ENCODE measurements at regions not wholly inside any gene's neighbourhood (a gene's known extent, or its start where the extent isn't known, plus 50 kb on each side); places are given as distances from the start of the nearest gene placed in this dataset.

- no TSS peak for BruUV-seq (replicated peaks)
- CTCF ChIA-PET, result no interaction called here
- Histone ChIP-seq H3K4me1 (ENCODE audit: insufficient read depth, low read length, poor library complexity, severe bottlenecking) (no peaks in the 10 kb centered on the region), H3K36me3 (ENCODE audit: insufficient read depth, low read length, poor library complexity, severe bottlenecking) (no peaks in the 10 kb centered on the region), H3K9me3 (ENCODE audit: low read depth, low read length, poor library complexity, severe bottlenecking) (no peaks in the 10 kb centered on the region), H3K27ac (ENCODE audit: low read depth, low read length, poor library complexity, severe bottlenecking) (no peak overlapping the region), H3K27me3 (replicated peaks; ENCODE audit: insufficient read depth, low read depth, low read length, poor library complexity) (no peaks in the 10 kb centered on the region), H3K4me3 (ENCODE audit: low read depth, low read length, poor library complexity, severe bottlenecking) (no peak overlapping the region)
- DNase-seq (ENCODE audit: low spot score), result no peak
- intact Hi-C loops (cut with micrococcal nuclease; ENCODE audit: unreplicated experiment), result loop anchor here (10.0 kb wide), 1 partner anchor 65 kb away; no protein-coding TSS in a partner anchor
- no peak for TF ChIP-seq EZH2 (IDR thresholded peaks at IDR 0.05; ENCODE audit: borderline replicate concordance, low read depth, low read length, poor library complexity, severe bottlenecking)
- TF ChIP-seq, protein P1, sequence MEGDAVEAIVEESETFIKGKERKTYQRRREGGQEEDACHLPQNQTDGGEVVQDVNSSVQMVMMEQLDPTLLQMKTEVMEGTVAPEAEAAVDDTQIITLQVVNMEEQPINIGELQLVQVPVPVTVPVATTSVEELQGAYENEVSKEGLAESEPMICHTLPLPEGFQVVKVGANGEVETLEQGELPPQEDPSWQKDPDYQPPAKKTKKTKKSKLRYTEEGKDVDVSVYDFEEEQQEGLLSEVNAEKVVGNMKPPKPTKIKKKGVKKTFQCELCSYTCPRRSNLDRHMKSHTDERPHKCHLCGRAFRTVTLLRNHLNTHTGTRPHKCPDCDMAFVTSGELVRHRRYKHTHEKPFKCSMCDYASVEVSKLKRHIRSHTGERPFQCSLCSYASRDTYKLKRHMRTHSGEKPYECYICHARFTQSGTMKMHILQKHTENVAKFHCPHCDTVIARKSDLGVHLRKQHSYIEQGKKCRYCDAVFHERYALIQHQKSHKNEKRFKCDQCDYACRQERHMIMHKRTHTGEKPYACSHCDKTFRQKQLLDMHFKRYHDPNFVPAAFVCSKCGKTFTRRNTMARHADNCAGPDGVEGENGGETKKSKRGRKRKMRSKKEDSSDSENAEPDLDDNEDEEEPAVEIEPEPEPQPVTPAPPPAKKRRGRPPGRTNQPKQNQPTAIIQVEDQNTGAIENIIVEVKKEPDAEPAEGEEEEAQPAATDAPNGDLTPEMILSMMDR (conservative IDR thresholded peaks at IDR 0.05; ENCODE audit: low read depth, low read length), result no peak
- POLR2A ChIA-PET (ENCODE audit: low non-redundant PET), result no interaction called here
These were observed 75.8 kb upstream of the NRP1 start for GRCh38 chr10:33410096-33410859.

DNA sequence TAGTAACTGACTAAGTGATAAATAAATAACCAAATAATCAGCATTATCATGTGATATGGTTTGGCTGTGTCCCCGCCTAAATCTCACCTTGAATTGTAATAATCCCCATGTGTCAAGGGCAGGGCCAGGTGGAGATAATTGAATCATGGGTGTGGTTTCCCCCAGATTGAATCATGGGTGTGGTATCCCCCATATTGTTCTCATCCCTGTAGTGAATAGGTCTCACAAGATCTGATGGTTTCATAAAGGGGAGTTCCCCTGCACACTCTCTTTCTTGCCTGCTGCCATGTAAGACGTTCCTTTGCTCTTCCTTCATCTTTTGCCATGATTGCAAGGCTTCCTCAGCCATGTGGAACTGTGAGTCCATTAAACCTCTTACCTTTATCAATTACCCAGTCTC is 72.1 kb upstream of the NRP1 start:
- H3K9me3 ChIP-seq (ENCODE audit: low read depth, low read length, poor library complexity, severe bottlenecking), result no peaks in the 10 kb centered on the region
- no peaks in the 10 kb centered on the region for H3K27me3 ChIP-seq (replicated peaks; ENCODE audit: insufficient read depth, low read depth, low read length, poor library complexity)
- intact Hi-C loops (cut with micrococcal nuclease; ENCODE audit: unreplicated experiment), result no loop called here
- ChIA-PET POLR2A (ENCODE audit: low non-redundant PET) (no interaction called here), CTCF (no interaction called here)
- no TSS peak for BruUV-seq (replicated peaks)
- DNase-seq (ENCODE audit: low spot score), result no peak
- TF ChIP-seq, protein P1 (conservative IDR thresholded peaks at IDR 0.05; ENCODE audit: low read depth, low read length), result no peak
- TF ChIP-seq EZH2 (IDR thresholded peaks at IDR 0.05; ENCODE audit: borderline replicate concordance, low read depth, low read length, poor library complexity, severe bottlenecking), result no peak
- no peaks in the 10 kb centered on the region for H3K36me3 ChIP-seq (ENCODE audit: insufficient read depth, low read length, poor library complexity, severe bottlenecking)
- H3K4me1 ChIP-seq (ENCODE audit: insufficient read depth, low read length, poor library complexity, severe bottlenecking), result no peaks in the 10 kb centered on the region
- no peak overlapping the region for H3K4me3 ChIP-seq (ENCODE audit: low read depth, low read length, poor library complexity, severe bottlenecking)
- H3K27ac ChIP-seq (ENCODE audit: low read depth, low read length, poor library complexity, severe bottlenecking), result no peak overlapping the region

GRCh38 chr10:33402220-33403073 is 68.0 kb upstream of the NRP1 start:
- intact Hi-C loops (cut with micrococcal nuclease; ENCODE audit: unreplicated experiment), result no loop called here
- H3K9me3 ChIP-seq (ENCODE audit: low read depth, low read length, poor library complexity, severe bottlenecking), result no peaks in the 10 kb centered on the region
- DNase-seq (ENCODE audit: low spot score), result no peak
- H3K4me3 ChIP-seq (ENCODE audit: low read depth, low read length, poor library complexity, severe bottlenecking), result no peak overlapping the region
- ChIA-PET POLR2A (ENCODE audit: low non-redundant PET) (interaction anchor here (0.5 kb wide), 1 partner anchor 19 kb away, joined by 4 read pairs; no protein-coding TSS in a partner anchor), CTCF (no interaction called here)
- no peaks in the 10 kb centered on the region for H3K36me3 ChIP-seq (ENCODE audit: insufficient read depth, low read length, poor library complexity, severe bottlenecking)
- TF ChIP-seq, protein P1 (conservative IDR thresholded peaks at IDR 0.05; ENCODE audit: low read depth, low read length), result no peak
- TF ChIP-seq EZH2 (IDR thresholded peaks at IDR 0.05; ENCODE audit: borderline replicate concordance, low read depth, low read length, poor library complexity, severe bottlenecking), result no peak
- no peak overlapping the region for H3K27ac ChIP-seq (ENCODE audit: low read depth, low read length, poor library complexity, severe bottlenecking)
- no peaks in the 10 kb centered on the region for H3K4me1 ChIP-seq (ENCODE audit: insufficient read depth, low read length, poor library complexity, severe bottlenecking)
- no peaks in the 10 kb centered on the region for H3K27me3 ChIP-seq (replicated peaks; ENCODE audit: insufficient read depth, low read depth, low read length, poor library complexity)
- no TSS peak for BruUV-seq (replicated peaks)
